H9 (cell line): ENCODE measurements at regions not wholly inside any gene's neighbourhood (a gene's known extent, or its start where the extent isn't known, plus 50 kb on each side); places are given as distances from the start of the nearest gene placed in this dataset.

ENCODE experiments used
- DNase-seq: peaks from one replicate; pipeline ENCODE4 v3.0.0-alpha.2; 2017
- H2AFZ ChIP-seq: one replicate; pipeline ENCODE4 v1.6.1; 2013; ENCODE audit warnings: mild to moderate bottlenecking, low read length, control low read depth, moderate library complexity
- H2AK5ac ChIP-seq: 2 replicates; pipeline ENCODE4 v1.6.1; 2013; ENCODE audit warnings: low read length, control low read depth, mixed read lengths; ENCODE audit not compliant: insufficient read length
- H2BK120ac ChIP-seq: one replicate; pipeline ENCODE4 v1.6.1; 2013; ENCODE audit warnings: low read depth, mild to moderate bottlenecking, low read length, control low read depth, inconsistent platforms; ENCODE audit not compliant: poor library complexity, severe bottlenecking
- H2BK12ac ChIP-seq: 2 replicates; pipeline ENCODE4 v1.6.1; 2013; ENCODE audit warnings: low read length, control low read depth, mixed read lengths, low read depth; ENCODE audit not compliant: insufficient read length
- H2BK15ac ChIP-seq: 2 replicates; pipeline ENCODE4 v1.6.1; 2013; ENCODE audit warnings: low read depth, low read length, control low read depth
- H2BK20ac ChIP-seq: one replicate; pipeline ENCODE4 v1.6.1; 2013; ENCODE audit warnings: low read depth, mild to moderate bottlenecking, low read length, control low read depth, inconsistent platforms; ENCODE audit not compliant: poor library complexity, severe bottlenecking
- H2BK5ac ChIP-seq: 2 replicates; pipeline ENCODE4 v1.6.1; 2013; ENCODE audit warnings: low read length, control low read depth, mixed read lengths; ENCODE audit not compliant: insufficient read length
- H3K14ac ChIP-seq: 2 replicates; pipeline ENCODE4 v1.6.1; 2013; ENCODE audit warnings: low read length, control low read depth; ENCODE audit not compliant: insufficient read depth
- H3K18ac ChIP-seq: 2 replicates; pipeline ENCODE4 v1.6.1; 2013; ENCODE audit warnings: low read depth, mild to moderate bottlenecking, mixed read lengths, low read length, control low read depth; ENCODE audit not compliant: insufficient read length
- H3K23ac ChIP-seq: 2 replicates; pipeline ENCODE4 v1.6.1; 2013; ENCODE audit warnings: low read length, control low read depth, mixed read lengths, low read depth; ENCODE audit not compliant: insufficient read length
- H3K23me2 ChIP-seq: 2 replicates; pipeline ENCODE4 v1.6.1; 2013; ENCODE audit warnings: low read depth, mild to moderate bottlenecking, mixed read lengths, low read length, control low read depth; ENCODE audit not compliant: insufficient read length, poor library complexity, severe bottlenecking
- H3K27ac ChIP-seq: 2 replicates; pipeline ENCODE4 v1.5.1; 2013; ENCODE audit warnings: low read length, control low read depth, mixed read lengths, low read depth; ENCODE audit not compliant: insufficient read length
- H3K27me3 ChIP-seq: 2 replicates; pipeline ENCODE4 v1.6.1; 2013; ENCODE audit warnings: low read length, control low read depth, inconsistent platforms; ENCODE audit not compliant: insufficient read depth
- H3K4ac ChIP-seq: 2 replicates; pipeline ENCODE4 v1.6.1; 2013; ENCODE audit warnings: low read depth, mild to moderate bottlenecking, control low read depth, inconsistent platforms, low read length, moderate library complexity
- H3K4me1 ChIP-seq: 2 replicates; pipeline ENCODE4 v1.6.1; 2013; ENCODE audit warnings: low read length, control low read depth, inconsistent platforms; ENCODE audit not compliant: insufficient read depth
- H3K4me2 ChIP-seq: 2 replicates; pipeline ENCODE4 v1.6.1; 2013; ENCODE audit warnings: low read length, control low read depth, mixed read lengths; ENCODE audit not compliant: insufficient read length, insufficient read depth
- H3K56ac ChIP-seq: 2 replicates; pipeline ENCODE4 v1.6.1; 2013; ENCODE audit warnings: low read depth, mild to moderate bottlenecking, mixed read lengths, low read length, control low read depth; ENCODE audit not compliant: insufficient read length
- H3K79me1 ChIP-seq: 2 replicates; pipeline ENCODE4 v1.6.1; 2013; ENCODE audit warnings: low read depth, mild to moderate bottlenecking, moderate library complexity, low read length, control low read depth, inconsistent platforms; ENCODE audit not compliant: insufficient read depth, poor library complexity, severe bottlenecking
- H3K79me2 ChIP-seq: 2 replicates; pipeline ENCODE4 v1.6.1; 2013; ENCODE audit warnings: low read length, control low read depth, inconsistent platforms; ENCODE audit not compliant: insufficient read depth
- H3K9ac ChIP-seq: 2 replicates; pipeline ENCODE4 v1.6.1; 2013; ENCODE audit warnings: low read length, control low read depth, mixed read lengths; ENCODE audit not compliant: insufficient read length; ENCODE audit errors: extremely low read depth
- H3K9me3 ChIP-seq: one replicate; pipeline ENCODE4 v1.6.1; 2013; ENCODE audit warnings: low read depth, low read length, inconsistent platforms; ENCODE audit not compliant: control insufficient read depth
- H3T11ph ChIP-seq: one replicate; pipeline ENCODE4 v1.6.1; 2013; ENCODE audit warnings: mild to moderate bottlenecking, low read length, control low read depth, inconsistent platforms
- H4K20me1 ChIP-seq: one replicate; pipeline ENCODE4 v1.6.1; 2013; ENCODE audit not compliant: control insufficient read depth, insufficient read length, insufficient read depth
- H4K5ac ChIP-seq: 2 replicates; pipeline ENCODE4 v1.6.1; 2013; ENCODE audit warnings: low read depth, mild to moderate bottlenecking, mixed read lengths, low read length, control low read depth; ENCODE audit not compliant: insufficient read length
- H4K8ac ChIP-seq: replicated peaks from 2 replicates; pipeline ENCODE4 v1.6.1; 2013; ENCODE audit warnings: low read length, control low read depth, mixed read lengths, low read depth; ENCODE audit not compliant: insufficient read length
- H4K91ac ChIP-seq: 2 replicates; pipeline ENCODE4 v1.6.1; 2013; ENCODE audit warnings: low read depth, mild to moderate bottlenecking, moderate library complexity, mixed read lengths, low read length, control low read depth; ENCODE audit not compliant: insufficient read length
- H3K27ac Mint-ChIP-seq, 3 experiments: 2 replicates in 2 of 3; 3 replicates in 1 of 3; pipeline ENCODE4 v1.8.0; 2020 to 2021; ENCODE audit warnings: mixed read lengths in 3 of 3, mild to moderate bottlenecking in 1 of 3, moderate library complexity in 1 of 3
- H3K27me3 Mint-ChIP-seq: 2 replicates; pipeline ENCODE4 v1.8.0; 2021; ENCODE audit warnings: low read depth, mild to moderate bottlenecking, moderate library complexity, mixed read lengths
- H3K36me3 Mint-ChIP-seq, 3 experiments: 2 replicates in 2 of 3; 3 replicates in 1 of 3; pipeline ENCODE4 v1.8.0; 2020 to 2021; ENCODE audit warnings: low read depth in 3 of 3, mixed read lengths in 3 of 3; ENCODE audit not compliant: insufficient read depth in 1 of 3
- H3K4me1 Mint-ChIP-seq, 2 experiments: 2 replicates each; pipeline ENCODE4 v1.8.0; 2020; ENCODE audit warnings: mixed read lengths in 2 of 2
- H3K4me3 Mint-ChIP-seq, 2 experiments: 2 replicates in 1 of 2; 3 replicates in 1 of 2; pipeline ENCODE4 v1.8.0; 2020 to 2021; ENCODE audit warnings: mild to moderate bottlenecking in 2 of 2, mixed read lengths in 2 of 2, moderate library complexity in 1 of 2
- H3K9me3 Mint-ChIP-seq, 2 experiments: 2 replicates in 1 of 2; 3 replicates in 1 of 2; pipeline ENCODE4 v1.8.0; 2020; ENCODE audit warnings: mild to moderate bottlenecking in 2 of 2, mixed read lengths in 2 of 2, moderate library complexity in 1 of 2
- CTCF ChIP-seq: fragments of 200-600 bp; sonication (generic); conservative IDR thresholded peaks from 3 replicates; pipeline ENCODE4 v1.8.0; 2021; ENCODE audit warnings: antibody characterized with exemption, mild to moderate bottlenecking
- WGBS: extraction: QIAGEN DNeasy Blood & Tissue Kit; methylation state at CpG from one replicate; pipeline ENCODE4 v1.1.7; 2013; ENCODE audit warnings: missing lambda C conversion rate, low lambda C conversion rate, mixed read lengths; ENCODE audit not compliant: insufficient read length; ENCODE audit errors: extremely low coverage; 5-methylcytosine and 5-hydroxymethylcytosine counted together

- H3K4me3 Mint-ChIP-seq: no peak overlapping the region
- H3K79me1 ChIP-seq: no peaks in the 10 kb centered on the region
- no peak overlapping the region for H2BK120ac ChIP-seq
- no peak overlapping the region for H4K5ac ChIP-seq
- H3K4me1 Mint-ChIP-seq: peaks cover 10 to 16% of the 10 kb centered on the region in 2 experiments
- WGBS: no CpG with 5 or more reads among the region's 1 CpG
- TF ChIP-seq CTCF: no peak
- no peak overlapping the region for H3K56ac ChIP-seq
- peaks cover 5% of the 10 kb centered on the region; the same call in 1 of the 2 replicates for H3K27me3 Mint-ChIP-seq
- no peak overlapping the region for H3K27ac Mint-ChIP-seq
- no peak overlapping the region for H2AK5ac ChIP-seq
- no peak overlapping the region for H2BK5ac ChIP-seq
- H3K14ac ChIP-seq: no peak overlapping the region
- H3K4ac ChIP-seq: no peak overlapping the region
- H2BK15ac ChIP-seq: no peak overlapping the region
- no peak overlapping the region for H4K8ac ChIP-seq
- H2BK12ac ChIP-seq: no peak overlapping the region
- no peaks in the 10 kb centered on the region for H4K20me1 ChIP-seq
- no peaks in the 10 kb centered on the region for H3K27me3 ChIP-seq
- H3K79me2 ChIP-seq: no peaks in the 10 kb centered on the region
- H3K9ac ChIP-seq: no peak overlapping the region
- H3K27ac ChIP-seq: no peak overlapping the region
- 0 out of 5 replicates have a peak, but pooled peaks cover 0 to 2% of the 10 kb centered on the region in 2 experiments for H3K9me3 Mint-ChIP-seq
- H2BK20ac ChIP-seq: no peak overlapping the region
- H3K18ac ChIP-seq: no peak overlapping the region
- H3K23ac ChIP-seq: no peak overlapping the region
- H3T11ph ChIP-seq: no peak overlapping the region
- H4K91ac ChIP-seq: no peak overlapping the region
- no peaks in the 10 kb centered on the region for H3K9me3 ChIP-seq
- DNase-seq: no peak
- no peaks in the 10 kb centered on the region for H3K36me3 Mint-ChIP-seq
- H3K4me1 ChIP-seq: no peaks in the 10 kb centered on the region
- H2AFZ ChIP-seq: no peak overlapping the region
- H3K4me2 ChIP-seq: no peak overlapping the region
- H3K23me2 ChIP-seq: no peaks in the 10 kb centered on the region
These were observed 504.8 kb downstream of the DIRAS2 start for GRCh38 chr9:90137801-90138200.
